ENCODE measurements at regions not wholly inside any gene's neighbourhood (a gene's known extent, or its start where the extent isn't known, plus 50 kb on each side); places are given as distances from the start of the nearest gene placed in this dataset.

- Histone ChIP-seq H3K4me3 (no peak overlapping the region), H3K27me3 (replicated peaks in 1 of 2; ENCODE audit: control insufficient read depth in 2 of 2, insufficient read depth in 2 of 2, low read length in 1 of 2) (no peaks in the 10 kb centered on the region), H2AFZ (ENCODE audit: control insufficient read depth, low read depth, low read length) (peak overlapping the region; percentile 36), H3K4me2 (ENCODE audit: control insufficient read depth, insufficient read depth) (no peak overlapping the region), H4K20me1 (ENCODE audit: control insufficient read depth, insufficient read depth) (no peaks in the 10 kb centered on the region), H3K4me1 (ENCODE audit: control insufficient read depth, insufficient read depth, low read length) (peaks cover 37% of the 10 kb centered on the region), H3K9me3 (replicated peaks; ENCODE audit: control insufficient read depth, insufficient read depth, low read length) (peaks cover 2% of the 10 kb centered on the region; the same call in 2 of the 3 replicates), H3K9ac (ENCODE audit: control insufficient read depth, insufficient read depth, low read length) (no peak overlapping the region), H3K27ac (ENCODE audit: control insufficient read depth, insufficient read depth) (peak overlapping the region; percentile 94), H3K36me3 (ENCODE audit: control insufficient read depth in 2 of 2, insufficient read depth in 2 of 2, low read length in 1 of 2) (no peaks in the 10 kb centered on the region), H3K79me2 (ENCODE audit: control insufficient read depth, insufficient read depth, low read length) (no peaks in the 10 kb centered on the region)
- ATAC-seq (0 out of 3 replicates have a peak, but pooled peaks have one; percentile 9), DNase-seq (ENCODE audit: low read depth, low spot score) (no peak), FAIRE-seq (no peak)
- ChIA-PET RAD21 (ENCODE audit: unreplicated experiment) (interaction anchor here (0.7 to 5.5 kb wide), 22 partner anchors 9 to 163 kb away, joined by 3 to 85 read pairs (median 7); partner anchors contain the start of genes STK38L and TM7SF3), POLR2A (interaction anchor here (0.7 to 3.1 kb wide), 9 partner anchors 8 to 128 kb away, joined by 3 to 29 read pairs (median 4); partner anchors contain the start of gene STK38L), SMC1A (ENCODE audit: uncharacterized antibody, unreplicated experiment) (interaction anchor here (0.8 to 12.8 kb wide), 28 partner anchors 9 to 133 kb away, joined by 3 to 140 read pairs (median 6); partner anchors contain the start of gene STK38L), CTCF (interaction anchor here (1.0 to 5.5 kb wide), 11 partner anchors 9 to 162 kb away, joined by 3 to 26 read pairs (median 6); no protein-coding TSS in a partner anchor)
- intact Hi-C loops (cut with micrococcal nuclease; ENCODE audit: unreplicated experiment) (loop anchor here (2.0 to 5.0 kb wide), 2 partner anchors 35 to 45 kb away; no protein-coding TSS in a partner anchor), in situ Hi-C loops (cut with MboI) (no loop called here)
- no TSS peak for BruUV-seq (replicated peaks)
- TF ChIP-seq NFYA (IDR thresholded peaks at IDR 0.05; ENCODE audit: borderline replicate concordance, low read depth, low read length): no peak
- TF ChIP-seq POU2F2 (IDR thresholded peaks at IDR 0.05; ENCODE audit: borderline replicate concordance, low read depth, low read length): no peak
- 0 out of 4 replicates have a peak, but pooled peaks of 1 of the 2 experiments have one; percentile 9 for TF ChIP-seq IKZF2 (IDR thresholded peaks at IDR 0.05)
- TF ChIP-seq ZBTB33 (IDR thresholded peaks at IDR 0.05): no peak
- no peak for TF ChIP-seq PAX5 (IDR thresholded peaks at IDR 0.05; ENCODE audit: borderline replicate concordance, low read depth, low read length)
- TF ChIP-seq RCOR1 (conservative IDR thresholded peaks at IDR 0.05; ENCODE audit: low read depth, low read length): no peak
- TF ChIP-seq MLLT1 (IDR thresholded peaks at IDR 0.05): no peak
- no peak for TF ChIP-seq SMAD5 (IDR thresholded peaks at IDR 0.05; ENCODE audit: low read depth)
- no peak for TF ChIP-seq POLR2A (IDR thresholded peaks at IDR 0.05; ENCODE audit: low read depth, low read length)
- no peak for TF ChIP-seq BMI1 (IDR thresholded peaks at IDR 0.05; ENCODE audit: borderline replicate concordance)
- TF ChIP-seq ZZZ3 (IDR thresholded peaks at IDR 0.05; ENCODE audit: control insufficient read depth, insufficient read length, low read depth): no peak
- TF ChIP-seq MXI1 (IDR thresholded peaks at IDR 0.05; ENCODE audit: low read depth, low read length): no peak
- TF ChIP-seq EED (IDR thresholded peaks at IDR 0.05; ENCODE audit: low read depth): 0 out of 2 replicates have a peak, but pooled peaks have one; percentile 29
- no peak for TF ChIP-seq PBX3 (IDR thresholded peaks at IDR 0.05; ENCODE audit: insufficient replicate concordance, low read depth, low read length)
- no peak for TF ChIP-seq PML (IDR thresholded peaks at IDR 0.05; ENCODE audit: low read length)
- TF ChIP-seq USF1 (IDR thresholded peaks at IDR 0.05; ENCODE audit: borderline replicate concordance, extremely low read length, insufficient read depth, low read depth, low read length): no peak
- no peak for TF ChIP-seq ATF7 (IDR thresholded peaks at IDR 0.05; ENCODE audit: low read depth)
- peak; percentile 29; the same call in 1 of the 2 replicates for TF ChIP-seq RUNX3 (IDR thresholded peaks at IDR 0.05; ENCODE audit: low read length)
- no peak for TF ChIP-seq GABPA (IDR thresholded peaks at IDR 0.05; ENCODE audit: low read depth)
These were observed 66.4 kb upstream of the STK38L start for GRCh38 chr12:27177706-27178105.

Measured in GM12878 (cell line).